ENCODE measurements at regions not wholly inside any gene's neighbourhood (a gene's known extent, or its start where the extent isn't known, plus 50 kb on each side); places are given as distances from the start of the nearest gene placed in this dataset.

DNA sequence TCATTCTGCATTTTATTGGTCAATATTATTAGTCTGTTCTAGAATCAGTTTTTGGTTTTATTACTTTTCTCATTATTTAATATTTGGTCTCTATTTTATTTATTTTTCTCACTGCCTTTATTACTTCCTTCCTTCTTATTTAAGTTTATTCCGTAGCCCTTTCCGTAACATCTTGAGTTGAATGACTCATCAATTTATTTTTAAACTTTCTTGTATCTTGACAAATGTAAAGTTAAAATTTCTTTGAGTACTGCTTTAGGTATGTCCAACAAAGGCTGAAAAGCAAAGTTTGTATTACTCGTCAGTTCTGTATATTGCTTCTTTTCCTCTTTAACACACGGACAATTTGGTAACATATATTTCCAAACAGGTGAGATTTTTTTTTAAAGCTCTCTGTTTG is 192.0 kb downstream of the CD109 start:
- H3K9me3 ChIP-seq (ENCODE audit: low read length) = no peaks in the 10 kb centered on the region
- H3K4me1 ChIP-seq (ENCODE audit: insufficient read depth, low read length, poor library complexity, severe bottlenecking) = no peaks in the 10 kb centered on the region
- POLR2A ChIA-PET = no interaction called here
- no peak for DNase-seq (ENCODE audit: low spot score)
- CTCF ChIA-PET (ENCODE audit: unreplicated experiment) = no interaction called here
- no peak overlapping the region for H3K27ac ChIP-seq (ENCODE audit: low read depth, low read length, poor library complexity, severe bottlenecking)
- no peak overlapping the region for H3K4me3 ChIP-seq (ENCODE audit: low read depth, low read length, poor library complexity, severe bottlenecking)
- H3K79me2 ChIP-seq (ENCODE audit: insufficient read depth, low read depth, low read length) = no peaks in the 10 kb centered on the region
- no peak overlapping the region for H2AFZ ChIP-seq (ENCODE audit: low read length)
- no peaks in the 10 kb centered on the region for H3K36me3 ChIP-seq (ENCODE audit: insufficient read depth, low read length)
- no peak overlapping the region for H3K4me2 ChIP-seq (ENCODE audit: low read length)
- BruUV-seq (replicated peaks) = no TSS peak
- no peak for TF ChIP-seq EZH2phosphoT487 (IDR thresholded peaks at IDR 0.05; ENCODE audit: borderline replicate concordance, low read depth, low read length)
- no peak for TF ChIP-seq CTCF (conservative IDR thresholded peaks at IDR 0.05; ENCODE audit: low read length)
- intact Hi-C loops (cut with micrococcal nuclease; ENCODE audit: unreplicated experiment) = no loop called here
- H3K9me2 ChIP-seq (ENCODE audit: insufficient read depth, low read length) = no peaks in the 10 kb centered on the region
- no peaks in the 10 kb centered on the region for H4K20me1 ChIP-seq (ENCODE audit: insufficient read depth, low read length)

GRCh38 chr6:73885393-73885792 is 189.4 kb downstream of the CD109 start:
- H3K36me3 ChIP-seq (ENCODE audit: insufficient read depth, low read length) = no peaks in the 10 kb centered on the region
- no peak overlapping the region for H2AFZ ChIP-seq (ENCODE audit: low read length)
- ChIA-PET CTCF (ENCODE audit: unreplicated experiment) (no interaction called here), POLR2A (interaction anchor here (0.6 to 0.7 kb wide), 3 partner anchors 11 to 683 kb away, joined by 3 to 5 read pairs (median 4); no protein-coding TSS in a partner anchor)
- no TSS peak for BruUV-seq (replicated peaks)
- H3K9me3 ChIP-seq (ENCODE audit: low read length) = no peaks in the 10 kb centered on the region
- H3K4me3 ChIP-seq (ENCODE audit: low read depth, low read length, poor library complexity, severe bottlenecking) = no peak overlapping the region
- no peak for TF ChIP-seq EZH2phosphoT487 (IDR thresholded peaks at IDR 0.05; ENCODE audit: borderline replicate concordance, low read depth, low read length)
- no peak for TF ChIP-seq CTCF (conservative IDR thresholded peaks at IDR 0.05; ENCODE audit: low read length)
- H4K20me1 ChIP-seq (ENCODE audit: insufficient read depth, low read length) = no peaks in the 10 kb centered on the region
- no peaks in the 10 kb centered on the region for H3K9me2 ChIP-seq (ENCODE audit: insufficient read depth, low read length)
- no peaks in the 10 kb centered on the region for H3K79me2 ChIP-seq (ENCODE audit: insufficient read depth, low read depth, low read length)
- no peak overlapping the region for H3K27ac ChIP-seq (ENCODE audit: low read depth, low read length, poor library complexity, severe bottlenecking)
- H3K4me2 ChIP-seq (ENCODE audit: low read length) = no peak overlapping the region
- intact Hi-C loops (cut with micrococcal nuclease; ENCODE audit: unreplicated experiment) = no loop called here
- no peaks in the 10 kb centered on the region for H3K4me1 ChIP-seq (ENCODE audit: insufficient read depth, low read length, poor library complexity, severe bottlenecking)
- DNase-seq (ENCODE audit: low spot score) = no peak

- H3K9me2 ChIP-seq (ENCODE audit: insufficient read depth, low read length) = no peaks in the 10 kb centered on the region
- BruUV-seq (replicated peaks) = no TSS peak
- H3K79me2 ChIP-seq (ENCODE audit: insufficient read depth, low read depth, low read length) = no peaks in the 10 kb centered on the region
- H3K36me3 ChIP-seq (ENCODE audit: insufficient read depth, low read length) = no peaks in the 10 kb centered on the region
- H4K20me1 ChIP-seq (ENCODE audit: insufficient read depth, low read length) = no peaks in the 10 kb centered on the region
- no peak for DNase-seq (ENCODE audit: low spot score)
- TF ChIP-seq EZH2phosphoT487 (IDR thresholded peaks at IDR 0.05; ENCODE audit: borderline replicate concordance, low read depth, low read length) (no peak), CTCF (conservative IDR thresholded peaks at IDR 0.05; ENCODE audit: low read length) (no peak)
- no peaks in the 10 kb centered on the region for H3K9me3 ChIP-seq (ENCODE audit: low read length)
- H2AFZ ChIP-seq (ENCODE audit: low read length) = no peak overlapping the region
- ChIA-PET CTCF (ENCODE audit: unreplicated experiment) (no interaction called here), POLR2A (interaction anchor here (0.7 kb wide), 1 partner anchor 12 kb away, joined by 5 read pairs; no protein-coding TSS in a partner anchor)
- no peaks in the 10 kb centered on the region for H3K4me1 ChIP-seq (ENCODE audit: insufficient read depth, low read length, poor library complexity, severe bottlenecking)
- H3K4me3 ChIP-seq (ENCODE audit: low read depth, low read length, poor library complexity, severe bottlenecking) = no peak overlapping the region
- H3K4me2 ChIP-seq (ENCODE audit: low read length) = no peak overlapping the region
- intact Hi-C loops (cut with micrococcal nuclease; ENCODE audit: unreplicated experiment) = no loop called here
- H3K27ac ChIP-seq (ENCODE audit: low read depth, low read length, poor library complexity, severe bottlenecking) = no peak overlapping the region
These were observed 188.5 kb downstream of the CD109 start for GRCh38 chr6:73884540-73884939.
